Muscle of arm (tissue), 1 donor: ENCODE measurements at regions not wholly inside any gene's neighbourhood (a gene's known extent, or its start where the extent isn't known, plus 50 kb on each side); places are given as distances from the start of the nearest gene placed in this dataset.
A peak's percentile ranks its signal among the peaks of the same experiment; 100 is the strongest.
"Not testable (repeated sequence)": the region's sequence is repeated elsewhere in the genome, so short reads cannot be mapped to it uniquely, and the experiment has no call there.

Experiments
- DNase-seq: peaks from one replicate; pipeline ENCODE4 v3.0.0-alpha.2; 2013

DNA sequence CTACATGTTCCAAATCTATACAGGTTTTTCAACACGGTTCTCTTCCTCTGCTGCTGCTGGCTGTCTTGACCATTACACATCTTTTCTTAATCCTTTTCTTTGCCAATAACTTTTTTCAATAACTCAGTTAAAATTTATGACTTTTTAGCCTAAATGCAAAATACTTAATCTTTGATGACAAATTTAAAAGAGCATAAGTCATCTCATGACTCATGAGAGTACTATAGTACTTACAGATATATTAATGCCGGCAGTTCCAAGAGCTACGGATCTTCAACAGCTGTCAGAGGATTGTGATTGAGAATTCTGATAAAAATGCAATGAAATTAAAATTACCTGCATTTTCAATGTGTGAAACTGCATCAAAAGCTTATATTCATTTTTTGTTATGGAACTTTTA is 105.5 kb downstream of the KPNA2 start:
- DNase-seq: no peak

DNA sequence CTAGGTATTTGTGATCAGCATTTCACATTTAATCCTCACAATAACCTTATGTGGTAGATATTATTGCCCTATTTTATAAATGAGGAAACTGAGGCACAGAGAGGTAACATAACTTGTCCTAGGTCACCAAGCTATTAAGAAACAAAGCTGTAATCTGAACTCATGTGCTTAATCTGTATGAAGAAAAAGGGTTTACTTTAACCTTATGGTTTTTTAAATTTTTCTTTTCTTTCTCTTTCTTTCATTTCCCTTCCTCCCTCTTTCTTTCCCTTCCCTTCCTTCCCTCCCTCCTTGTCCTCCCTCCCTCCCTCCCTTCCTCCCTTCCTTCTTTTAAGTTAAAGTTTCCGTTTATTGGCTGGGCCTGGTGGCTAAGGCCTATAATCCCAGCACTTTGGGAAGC is 105.2 kb upstream of the AMZ2 start:
- DNase-seq: no peak

DNA sequence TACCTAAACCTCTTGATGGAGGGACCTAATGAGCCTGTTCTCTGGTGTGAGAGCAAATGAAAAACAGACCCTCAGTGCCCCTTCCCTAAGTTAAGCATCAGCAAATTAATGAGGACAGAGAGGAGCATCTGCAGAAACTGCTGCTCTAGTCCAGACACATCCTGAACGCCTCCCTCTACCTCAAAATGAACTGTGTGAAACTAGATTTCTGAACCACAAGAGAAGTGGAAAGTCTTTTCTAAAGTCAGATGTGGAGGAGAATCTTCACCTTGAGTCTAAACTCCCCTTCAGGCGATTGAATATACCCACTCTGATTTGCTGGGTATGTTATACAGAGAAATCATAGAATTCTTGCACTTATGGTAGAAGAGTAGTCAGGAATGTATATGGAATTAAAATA is 104.4 kb upstream of the AMZ2 start:
- DNase-seq: no peak

- no peak for DNase-seq
These were observed 102.8 kb upstream of the AMZ2 start for GRCh38 chr17:68145088-68145487.

- DNase-seq: no peak
These were observed 98.9 kb upstream of the AMZ2 start for GRCh38 chr17:68148936-68149335.

DNA sequence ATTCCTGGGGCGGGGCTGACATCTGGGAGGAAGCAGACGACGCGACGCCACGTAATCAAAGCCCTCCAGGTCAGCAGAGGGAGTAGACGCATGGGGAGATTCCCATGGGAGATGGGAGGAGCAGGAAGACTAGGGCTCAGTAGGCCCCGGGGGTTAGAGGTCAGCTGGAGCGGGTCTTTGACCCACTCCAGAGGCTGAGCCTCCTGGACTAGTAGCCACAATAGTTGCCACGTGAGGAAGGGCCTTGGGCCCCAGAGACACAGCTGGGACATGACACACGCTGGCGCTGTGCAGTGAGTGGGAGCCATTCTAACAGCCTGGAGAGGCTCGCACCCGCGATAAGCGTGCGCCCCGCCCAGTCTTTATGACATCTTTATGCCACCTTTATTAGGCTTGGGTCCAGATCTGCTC is 95.7 kb upstream of the AMZ2 start:
- no peak for DNase-seq

DNA sequence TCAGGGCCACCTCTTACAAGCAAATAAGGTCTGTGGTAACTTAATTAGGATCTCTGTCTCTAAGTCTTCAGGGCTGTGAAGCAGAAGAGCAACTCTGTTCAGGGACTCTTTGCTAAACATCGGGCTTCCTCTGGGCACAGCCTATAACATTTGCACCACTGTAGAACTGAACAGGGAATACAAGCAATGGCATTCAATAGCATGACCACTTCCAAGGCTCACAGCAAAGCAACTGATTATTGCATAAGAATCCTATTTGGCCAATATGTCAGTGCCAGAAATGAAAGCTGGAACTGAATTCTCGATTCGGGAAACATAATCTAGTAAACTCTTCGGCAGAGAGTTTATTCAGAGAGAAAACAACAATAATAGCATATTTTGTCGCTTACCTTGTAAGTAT is 92.2 kb upstream of the AMZ2 start:
- no peak for DNase-seq

GRCh38 chr17:68161644-68162428 is 86.0 kb upstream of the AMZ2 start:
- DNase-seq: no peak

DNA sequence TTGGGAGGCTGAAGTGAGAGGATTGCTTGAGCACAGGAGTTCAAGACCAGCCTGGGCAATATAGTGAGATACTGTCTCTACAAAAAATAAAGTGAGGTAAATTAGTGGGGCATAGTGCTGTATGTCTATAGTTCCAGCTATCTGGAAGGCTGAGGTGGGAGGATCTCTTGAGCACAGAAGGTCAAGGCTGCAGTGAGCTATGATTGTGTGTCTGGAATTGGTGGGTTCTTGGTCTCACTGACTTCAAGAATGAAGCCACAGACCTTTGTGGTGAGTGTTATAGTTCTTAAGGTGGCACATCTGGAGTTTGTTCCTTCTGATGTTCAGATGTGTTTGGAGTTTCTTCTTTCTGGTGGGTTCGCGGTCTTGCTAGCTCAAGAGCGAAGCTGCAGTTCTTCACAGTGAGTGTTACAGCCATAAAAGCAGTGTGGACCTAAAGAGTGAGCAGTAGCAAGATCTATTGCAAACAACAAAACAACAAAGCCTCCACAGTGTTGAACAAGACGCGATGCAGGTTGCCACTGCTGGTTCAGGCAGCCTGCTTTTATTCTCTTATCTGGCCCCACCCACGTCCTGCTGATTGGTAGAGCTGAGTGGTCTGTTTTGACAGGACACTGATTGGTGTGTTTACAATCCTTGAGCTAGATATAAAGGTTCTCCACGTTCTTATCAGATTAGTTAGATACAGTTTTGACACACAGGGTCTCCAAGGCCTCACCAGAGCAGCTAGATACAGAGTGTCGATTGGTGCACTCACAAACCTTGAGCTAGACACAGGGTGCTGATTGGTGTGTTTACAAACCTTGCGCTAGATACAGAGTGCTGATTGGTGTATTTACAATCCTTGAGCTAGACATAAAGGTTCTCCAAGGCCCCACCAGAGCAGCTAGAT is 79.3 kb upstream of the AMZ2 start:
- DNase-seq: not testable (repeated sequence)

DNA sequence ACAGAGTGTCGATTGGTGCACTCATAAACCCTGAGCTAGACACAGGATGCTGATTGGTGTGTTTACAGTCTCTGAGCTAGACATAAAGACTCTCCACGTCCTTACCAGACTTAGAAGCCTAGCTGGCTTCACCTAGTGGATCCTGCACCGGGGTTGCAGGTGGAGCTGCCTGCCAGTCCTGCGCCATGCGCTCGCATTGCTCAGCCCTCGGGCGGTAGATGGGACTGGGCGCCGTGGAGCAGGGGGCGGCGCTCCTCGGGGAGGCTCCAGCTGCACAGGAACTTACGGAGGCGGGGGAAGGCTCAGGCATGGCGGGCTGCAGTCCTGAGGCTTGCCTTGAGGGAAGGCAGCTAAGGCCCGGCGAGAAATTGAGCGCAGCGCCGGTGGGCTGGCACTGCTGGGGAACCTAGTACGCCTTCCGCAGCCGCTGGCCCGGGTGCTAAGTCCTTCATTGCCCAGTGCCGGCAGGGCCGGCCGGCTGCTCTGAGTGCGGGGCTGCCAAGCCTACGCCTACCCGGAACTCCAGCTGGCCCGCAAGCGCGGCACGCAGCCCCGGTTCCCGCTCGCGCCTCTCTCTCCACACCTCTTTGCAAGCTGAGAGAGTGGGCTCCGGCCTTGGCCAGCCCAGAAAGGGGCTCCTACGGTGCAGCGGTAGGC is 78.5 kb upstream of the AMZ2 start:
- not testable (repeated sequence) for DNase-seq

GRCh38 chr17:68169840-68170239 is 78.0 kb upstream of the AMZ2 start:
- no peak for DNase-seq

- DNase-seq: no peak
These were observed 77.6 kb upstream of the AMZ2 start for GRCh38 chr17:68170246-68170645.

GRCh38 chr17:68172461-68172954 is 75.3 kb upstream of the AMZ2 start:
- DNase-seq: peak; percentile 67

DNA sequence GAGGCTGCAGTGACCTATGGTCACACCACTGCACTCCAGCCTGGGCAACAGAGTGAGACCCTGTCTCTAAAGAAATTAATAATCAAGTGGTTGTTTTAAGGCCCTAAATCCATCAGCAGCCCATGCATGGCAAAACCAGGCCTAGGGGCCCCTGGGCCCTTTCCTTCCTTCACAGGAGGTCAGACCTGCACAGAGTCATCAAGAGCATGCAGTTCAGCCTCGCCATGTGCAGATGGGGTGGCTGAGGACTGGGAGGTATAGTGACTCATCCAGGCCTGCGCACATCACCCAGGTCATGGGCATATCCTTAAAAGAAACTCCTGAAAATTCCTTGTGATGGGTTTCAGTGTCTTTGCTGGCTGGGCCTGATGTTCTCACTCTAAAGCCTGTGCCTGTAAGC is 72.4 kb upstream of the AMZ2 start:
- no peak for DNase-seq

DNA sequence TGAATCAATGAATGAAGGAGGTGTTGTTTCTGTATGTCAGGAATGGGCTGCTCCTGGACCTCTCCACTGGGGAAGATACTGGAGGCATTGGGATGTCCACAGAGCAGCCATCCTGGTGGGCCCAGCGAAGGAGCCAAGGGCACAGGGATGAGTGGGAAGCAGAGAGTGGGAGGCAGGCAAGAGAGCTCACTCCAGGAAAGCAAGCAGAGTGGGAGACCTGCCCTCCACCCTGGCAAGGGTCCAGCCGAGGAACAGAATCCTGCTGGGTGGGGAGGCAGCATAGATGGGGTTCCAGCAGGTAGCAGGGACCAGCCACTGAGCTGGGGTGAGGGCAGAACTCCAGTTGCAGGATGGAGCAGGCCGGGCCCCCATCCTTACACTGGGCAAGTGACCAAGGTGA is 71.9 kb upstream of the AMZ2 start:
- DNase-seq: no peak

GRCh38 chr17:68176718-68177117 is 71.1 kb upstream of the AMZ2 start:
- no peak for DNase-seq

DNA sequence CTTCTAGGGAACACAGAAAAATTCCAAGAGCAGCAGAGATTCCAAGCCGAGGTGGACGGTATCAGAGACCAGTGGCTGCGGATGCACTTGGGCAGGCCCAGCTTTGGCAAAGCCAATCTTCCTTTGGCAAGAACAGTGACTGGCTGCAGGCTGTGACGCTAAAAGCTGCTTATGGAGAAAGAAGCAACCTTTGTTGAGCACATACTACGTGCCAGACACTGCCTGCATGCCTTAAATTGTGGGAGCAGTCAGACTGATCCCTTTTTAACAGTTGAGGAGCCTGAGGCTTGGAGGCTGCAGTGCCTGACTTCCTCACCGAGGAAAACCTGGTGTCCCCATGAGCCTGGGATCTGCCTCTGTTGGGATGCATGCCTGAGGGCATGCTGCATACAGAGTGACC is 69.0 kb upstream of the AMZ2 start:
- no peak for DNase-seq

- DNase-seq: no peak
These were observed 68.5 kb upstream of the AMZ2 start for GRCh38 chr17:68179236-68179925.

- no peak for DNase-seq
These were observed 67.9 kb upstream of the AMZ2 start for GRCh38 chr17:68179926-68180285.

- DNase-seq: no peak
These were observed 65.9 kb upstream of the AMZ2 start for GRCh38 chr17:68182011-68182306.

DNA sequence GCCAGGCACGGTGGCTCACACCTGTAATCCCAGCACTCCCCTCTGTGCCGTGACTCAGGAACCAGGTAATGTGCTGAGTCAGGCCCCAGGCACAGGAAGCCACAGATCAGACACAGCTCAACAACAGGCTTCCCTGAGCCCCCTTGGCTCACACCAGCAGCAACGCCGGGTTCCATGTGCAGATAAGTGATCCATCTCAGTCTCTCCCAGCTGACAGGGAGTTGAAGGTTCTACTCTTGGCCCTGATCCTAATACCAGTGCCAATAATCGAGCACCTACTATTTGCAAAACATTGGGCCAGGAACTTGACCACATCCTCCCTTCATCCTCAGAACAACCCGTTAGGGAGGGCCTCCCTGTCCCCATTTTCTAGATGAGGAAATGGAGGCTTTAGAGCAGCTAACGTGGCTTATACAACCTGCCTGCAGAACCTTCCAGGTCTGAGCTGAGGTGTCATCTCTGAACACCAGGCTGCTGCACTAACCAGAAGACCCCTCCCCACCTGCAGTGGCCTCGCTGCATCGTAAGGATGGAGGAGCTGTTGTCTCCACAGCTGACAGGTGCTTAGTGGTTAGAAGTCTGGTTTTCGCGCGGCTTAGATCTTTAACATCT is 64.8 kb upstream of the AMZ2 start:
- DNase-seq: no peak

- DNase-seq: no peak
These were observed 63.7 kb upstream of the AMZ2 start for GRCh38 chr17:68184141-68184571.
